Thyroid gland (tissue), 4 donors: ENCODE measurements at regions not wholly inside any gene's neighbourhood (a gene's known extent, or its start where the extent isn't known, plus 50 kb on each side); places are given as distances from the start of the nearest gene placed in this dataset.

Source experiments
- DNase-seq, 2 donors: peaks; one replicate each; pipeline ENCODE4 v3.0.0-alpha.2; 2019
- H3K27ac ChIP-seq, 3 donors: fragments of 200-600 bp; sonication (generic); 1 replicate in 2 of 3; 2 replicates in 1 of 3; pipeline ENCODE4 v1.5.1; 2016 to 2019; ENCODE audit warnings: mild to moderate bottlenecking in 1 of 3, moderate library complexity in 1 of 3
- H3K27me3 ChIP-seq: fragments of 200-600 bp; sonication (generic); one replicate; pipeline ENCODE4 v1.5.1; 2019
- H3K36me3 ChIP-seq, 2 donors: fragments of 200-600 bp; sonication (generic); one replicate each; pipeline ENCODE4 v1.5.1; 2016 to 2019
- H3K4me1 ChIP-seq, 2 donors: fragments of 200-600 bp; sonication (generic); one replicate each; pipeline ENCODE4 v1.5.1; 2017 to 2019
- H3K4me3 ChIP-seq, 3 donors: fragments of 200-600 bp; sonication (generic); replicated peaks in 1 of 3; 1 replicate in 2 of 3; 2 replicates in 1 of 3; pipeline ENCODE4 v1.5.1; 2016; ENCODE audit warnings: mild to moderate bottlenecking in 1 of 3
- H3K9me3 ChIP-seq: fragments of 200-600 bp; sonication (generic); one replicate; pipeline ENCODE4 v1.5.1; 2017
- POLR2A ChIP-seq, 2 donors: fragments of 450-650 bp; IDR thresholded peaks; one replicate each; pipeline ENCODE4 v1.6.1; 2017; ENCODE audit warnings: antibody characterized with exemption in 2 of 2, mild to moderate bottlenecking in 2 of 2, moderate library complexity in 1 of 2
- WGBS, 2 donors: methylation state at CpG; one replicate each; pipeline ENCODE4 v1.1.5; 2017; 5-methylcytosine and 5-hydroxymethylcytosine counted together
- intact Hi-C: fragments of 100-400 bp; cut with DNase I; formaldehyde crosslinking; loops from one replicate; pipeline ENCODE4 v1.15.1; 2023
- TF ChIP-seq, protein P1 (sequence below), 6 experiments: fragments of 200-600 bp in 3 of 6; fragments of 450-650 bp in 3 of 6; sonication (generic) in 3 of 6; IDR thresholded peaks; one replicate each; pipeline ENCODE4 v1.5.1; 2016 to 2019; ENCODE audit warnings: antibody characterized with exemption in 6 of 6, mild to moderate bottlenecking in 2 of 6, inconsistent platforms in 1 of 6, moderate library complexity in 1 of 6

DNA sequence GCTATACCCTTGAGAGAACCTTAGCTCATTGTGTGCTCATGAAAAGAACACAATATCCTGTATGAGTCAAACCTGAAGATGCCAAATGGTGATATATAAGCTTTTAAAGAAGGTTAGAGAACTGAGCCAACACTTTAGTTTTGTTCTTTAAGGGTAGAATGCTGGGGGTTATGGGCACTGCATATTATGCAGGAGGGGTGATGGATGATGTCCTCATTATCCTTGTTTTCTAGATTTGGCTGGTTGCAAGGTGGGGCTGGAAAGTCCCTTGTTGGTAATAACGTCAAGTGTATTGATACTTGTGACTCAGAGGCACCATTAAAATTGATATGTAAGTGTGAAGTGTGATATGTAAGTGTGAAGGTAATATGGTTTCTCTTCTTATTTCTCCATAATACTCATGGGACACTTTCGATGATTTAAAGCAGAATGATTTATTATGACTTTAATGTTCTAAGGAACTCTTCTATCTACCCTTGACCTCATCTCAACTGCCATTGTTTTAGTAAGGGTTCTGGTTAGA, 113.7 kb upstream of the DTNBP1 start:
- 93 to 94% methylated on average over 2 of the region's 2 CpGs for WGBS, 2 donors

GRCh38 chr6:15775741-15776140, 112.9 kb upstream of the DTNBP1 start:
- Histone ChIP-seq H3K36me3 (no peaks in the 10 kb centered on the region), H3K27me3 (no peaks in the 10 kb centered on the region), H3K4me1 (no peaks in the 10 kb centered on the region), H3K27ac (no peak overlapping the region), H3K9me3 (no peaks in the 10 kb centered on the region), H3K4me3 (no peak overlapping the region)
- DNase-seq: no peak
- no peak for TF ChIP-seq POLR2A (IDR thresholded peaks at IDR 0.05)
- TF ChIP-seq, protein P1, sequence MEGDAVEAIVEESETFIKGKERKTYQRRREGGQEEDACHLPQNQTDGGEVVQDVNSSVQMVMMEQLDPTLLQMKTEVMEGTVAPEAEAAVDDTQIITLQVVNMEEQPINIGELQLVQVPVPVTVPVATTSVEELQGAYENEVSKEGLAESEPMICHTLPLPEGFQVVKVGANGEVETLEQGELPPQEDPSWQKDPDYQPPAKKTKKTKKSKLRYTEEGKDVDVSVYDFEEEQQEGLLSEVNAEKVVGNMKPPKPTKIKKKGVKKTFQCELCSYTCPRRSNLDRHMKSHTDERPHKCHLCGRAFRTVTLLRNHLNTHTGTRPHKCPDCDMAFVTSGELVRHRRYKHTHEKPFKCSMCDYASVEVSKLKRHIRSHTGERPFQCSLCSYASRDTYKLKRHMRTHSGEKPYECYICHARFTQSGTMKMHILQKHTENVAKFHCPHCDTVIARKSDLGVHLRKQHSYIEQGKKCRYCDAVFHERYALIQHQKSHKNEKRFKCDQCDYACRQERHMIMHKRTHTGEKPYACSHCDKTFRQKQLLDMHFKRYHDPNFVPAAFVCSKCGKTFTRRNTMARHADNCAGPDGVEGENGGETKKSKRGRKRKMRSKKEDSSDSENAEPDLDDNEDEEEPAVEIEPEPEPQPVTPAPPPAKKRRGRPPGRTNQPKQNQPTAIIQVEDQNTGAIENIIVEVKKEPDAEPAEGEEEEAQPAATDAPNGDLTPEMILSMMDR (IDR thresholded peaks at IDR 0.05): no peak
- 81 to 93% methylated on average over 5 of the region's 5 CpGs for WGBS, 2 donors
- intact Hi-C loops: no loop called here

More for the DNA sequence above, 113.7 kb upstream of the DTNBP1 start:
- intact Hi-C loops: no loop called here
- H3K27me3 ChIP-seq: no peaks in the 10 kb centered on the region
- no peaks in the 10 kb centered on the region for H3K9me3 ChIP-seq
- H3K4me3 ChIP-seq: no peak overlapping the region
- H3K36me3 ChIP-seq: no peaks in the 10 kb centered on the region
- no peak overlapping the region for H3K27ac ChIP-seq
- DNase-seq: no peak
- TF ChIP-seq POLR2A (IDR thresholded peaks at IDR 0.05): no peak
- TF ChIP-seq, protein P1 (IDR thresholded peaks at IDR 0.05): no peak
- no peaks in the 10 kb centered on the region for H3K4me1 ChIP-seq

GRCh38 chr6:15775076-15775634, 112.3 kb upstream of the DTNBP1 start:
- no peaks in the 10 kb centered on the region for H3K4me1 ChIP-seq
- no peak for DNase-seq
- no peaks in the 10 kb centered on the region for H3K27me3 ChIP-seq
- TF ChIP-seq, protein P1 (IDR thresholded peaks at IDR 0.05): no peak
- TF ChIP-seq POLR2A (IDR thresholded peaks at IDR 0.05): no peak
- WGBS, 2 donors: 93 to 97% methylated on average over 2 of the region's 2 CpGs
- H3K9me3 ChIP-seq: no peaks in the 10 kb centered on the region
- H3K36me3 ChIP-seq: no peaks in the 10 kb centered on the region
- no peak overlapping the region for H3K4me3 ChIP-seq
- intact Hi-C loops: no loop called here
- no peak overlapping the region for H3K27ac ChIP-seq

- 92 to 97% methylated on average over 3 of the region's 3 CpGs for WGBS, 2 donors
- intact Hi-C loops: no loop called here
- DNase-seq: no peak
- Histone ChIP-seq H3K4me1 (no peaks in the 10 kb centered on the region), H3K4me3 (no peak overlapping the region), H3K27ac (no peak overlapping the region), H3K9me3 (no peaks in the 10 kb centered on the region), H3K27me3 (no peaks in the 10 kb centered on the region), H3K36me3 (no peaks in the 10 kb centered on the region)
- TF ChIP-seq POLR2A (IDR thresholded peaks at IDR 0.05): no peak
- TF ChIP-seq, protein P1 (IDR thresholded peaks at IDR 0.05): no peak
Measured at GRCh38 chr6:15773806-15774410, 111.1 kb upstream of the DTNBP1 start.

- Histone ChIP-seq H3K4me1 (no peaks in the 10 kb centered on the region), H3K36me3 (no peaks in the 10 kb centered on the region), H3K27ac (no peak overlapping the region), H3K9me3 (no peaks in the 10 kb centered on the region), H3K27me3 (no peaks in the 10 kb centered on the region), H3K4me3 (no peak overlapping the region)
- intact Hi-C loops: no loop called here
- no peak for DNase-seq
- TF ChIP-seq, protein P1 (IDR thresholded peaks at IDR 0.05): no peak
- no peak for TF ChIP-seq POLR2A (IDR thresholded peaks at IDR 0.05)
- WGBS, 2 donors: 93 to 94% methylated on average over 4 of the region's 4 CpGs
Measured at GRCh38 chr6:15770347-15771143, 107.7 kb upstream of the DTNBP1 start.
